ENCODE measurements at regions not wholly inside any gene's neighbourhood (a gene's known extent, or its start where the extent isn't known, plus 50 kb on each side); places are given as distances from the start of the nearest gene placed in this dataset.

GRCh38 chr12:60235261-60235660, 639.4 kb downstream of the SLC16A7 start:
- no peak overlapping the region for H3K27ac ChIP-seq (ENCODE audit: low read depth, low read length)
- FAIRE-seq, result no peak

More at GRCh38 chr12:60235261-60235660, 639.4 kb downstream of the SLC16A7 start:
- H3K23ac ChIP-seq (ENCODE audit: insufficient read length), result no peak overlapping the region
- no peak overlapping the region for H2AFZ ChIP-seq (ENCODE audit: low read length)
- WGBS, 2 experiments (ENCODE audit: extremely low coverage in 1 of 2, insufficient coverage in 1 of 2, insufficient read length in 1 of 2, insufficient replicate concordance in 2 of 2, low coverage in 1 of 2, low lambda C conversion rate in 2 of 2, missing lambda C conversion rate in 1 of 2), result 95% methylated on average over 6 of the region's 6 CpGs; no CpG with 5 or more reads in 1 of the 2 experiments
- no peak overlapping the region for H2BK5ac ChIP-seq (ENCODE audit: low read depth, low read length)
- H3K4me2 ChIP-seq (ENCODE audit: insufficient read depth in 1 of 2, low read depth in 2 of 2, low read length in 2 of 2), result no peak overlapping the region
- no peaks in the 10 kb centered on the region for H3K23me2 ChIP-seq (ENCODE audit: low read depth, low read length)
- no peak overlapping the region for H4K8ac ChIP-seq (ENCODE audit: extremely low read depth, insufficient read depth, low read length)
- H4K91ac ChIP-seq (replicated peaks; ENCODE audit: insufficient read length, low read length), result no peak overlapping the region
- no peak overlapping the region for H2BK15ac ChIP-seq (ENCODE audit: low read length)
- no peak overlapping the region for H3K18ac ChIP-seq (ENCODE audit: extremely low read depth, low read length)
- no peaks in the 10 kb centered on the region for H3K9me3 ChIP-seq (ENCODE audit: insufficient read depth in 2 of 2, low read depth in 1 of 2, low read length in 1 of 2)
- no peak overlapping the region for H3K4ac ChIP-seq (replicated peaks; ENCODE audit: insufficient read length, low read depth, low read length)
- H3K14ac ChIP-seq (ENCODE audit: insufficient read length), result no peak overlapping the region
- no peak overlapping the region for H2AK5ac ChIP-seq (ENCODE audit: low read depth, low read length)
- no peak overlapping the region for H2BK20ac ChIP-seq (ENCODE audit: low read length)
- no peak overlapping the region for H2BK12ac ChIP-seq (ENCODE audit: low read depth, low read length)
- no peaks in the 10 kb centered on the region for H3K79me1 ChIP-seq (ENCODE audit: low read depth, low read length)
- peaks cover 0 to 4% (median 0%) of the 10 kb centered on the region in 4 experiments; a peak in 1 of 7 replicates for H3K4me1 ChIP-seq (replicated peaks in 1 of 4; ENCODE audit: control insufficient read depth in 3 of 4, insufficient read depth in 4 of 4, low read length in 3 of 4)
- no peaks in the 10 kb centered on the region for H4K20me1 ChIP-seq (replicated peaks in 1 of 2; ENCODE audit: control insufficient read depth in 1 of 2, insufficient read depth in 2 of 2, low read length in 2 of 2)
- H3K36me3 ChIP-seq (ENCODE audit: control insufficient read depth in 2 of 4, insufficient read depth in 4 of 4, low read length in 3 of 4), result no peaks in the 10 kb centered on the region
- POLR2A ChIA-PET (ENCODE audit: partially characterized antibody), result no interaction called here
- H3K27me3 ChIP-seq (replicated peaks in 1 of 4; ENCODE audit: control insufficient read depth in 3 of 4, extremely low read depth in 1 of 4, insufficient read depth in 3 of 4, low read length in 3 of 4), result no peaks in the 10 kb centered on the region
- TF ChIP-seq CEBPB (IDR thresholded peaks at IDR 0.05; ENCODE audit: low read depth, low read length), result no peak
- TF ChIP-seq ASH2L (IDR thresholded peaks at IDR 0.05; ENCODE audit: low read length), result no peak
- no peak for TF ChIP-seq YY1 (IDR thresholded peaks at IDR 0.05; ENCODE audit: low read depth, low read length)
- TF ChIP-seq POU5F1 (IDR thresholded peaks at IDR 0.05; ENCODE audit: low read depth, low read length), result no peak
- no peak for TF ChIP-seq TBP (IDR thresholded peaks at IDR 0.05; ENCODE audit: low read depth, low read length)
- no peak for TF ChIP-seq ATF2 (IDR thresholded peaks at IDR 0.05; ENCODE audit: low read length)
- TF ChIP-seq POLR2AphosphoS5 (IDR thresholded peaks at IDR 0.05; ENCODE audit: low read depth, low read length), result no peak
- TF ChIP-seq CTCF (IDR thresholded peaks at IDR 0.05; ENCODE audit: control extremely low read depth in 1 of 3, insufficient read depth in 1 of 3, low read depth in 1 of 3, low read length in 3 of 3), result no peak
- no peak for TF ChIP-seq BRCA1 (IDR thresholded peaks at IDR 0.05; ENCODE audit: low read depth, low read length)
- TF ChIP-seq USF2 (IDR thresholded peaks at IDR 0.05; ENCODE audit: low read length), result no peak
- TF ChIP-seq CBX5 (IDR thresholded peaks at IDR 0.05; ENCODE audit: low read depth, low read length), result no peak
- CTCF ChIA-PET (ENCODE audit: partially characterized antibody), result no interaction called here
- DNase-seq (ENCODE audit: low read depth in 1 of 2, low spot score in 2 of 2), result no peak
- H4K5ac ChIP-seq (ENCODE audit: insufficient read length, low read depth, low read length), result no peak overlapping the region
- no peak overlapping the region for H3K56ac ChIP-seq (replicated peaks; ENCODE audit: insufficient read length, low read depth, low read length)
- no peaks in the 10 kb centered on the region for H3K79me2 ChIP-seq (ENCODE audit: control insufficient read depth in 1 of 2, insufficient read depth in 2 of 2, low read length in 2 of 2)
- no peak overlapping the region for H3K4me3 ChIP-seq (ENCODE audit: extremely low read depth in 1 of 4, insufficient read depth in 2 of 4, low read depth in 3 of 4, low read length in 4 of 4)
- no peak overlapping the region for H2BK120ac ChIP-seq (replicated peaks; ENCODE audit: low read depth, low read length)
- H3K9ac ChIP-seq (replicated peaks in 1 of 4; ENCODE audit: extremely low read depth in 1 of 4, low read depth in 3 of 4, low read length in 3 of 4), result no peak overlapping the region
